ENCODE measurements at regions not wholly inside any gene's neighbourhood (a gene's known extent, or its start where the extent isn't known, plus 50 kb on each side); places are given as distances from the start of the nearest gene placed in this dataset.

DNA sequence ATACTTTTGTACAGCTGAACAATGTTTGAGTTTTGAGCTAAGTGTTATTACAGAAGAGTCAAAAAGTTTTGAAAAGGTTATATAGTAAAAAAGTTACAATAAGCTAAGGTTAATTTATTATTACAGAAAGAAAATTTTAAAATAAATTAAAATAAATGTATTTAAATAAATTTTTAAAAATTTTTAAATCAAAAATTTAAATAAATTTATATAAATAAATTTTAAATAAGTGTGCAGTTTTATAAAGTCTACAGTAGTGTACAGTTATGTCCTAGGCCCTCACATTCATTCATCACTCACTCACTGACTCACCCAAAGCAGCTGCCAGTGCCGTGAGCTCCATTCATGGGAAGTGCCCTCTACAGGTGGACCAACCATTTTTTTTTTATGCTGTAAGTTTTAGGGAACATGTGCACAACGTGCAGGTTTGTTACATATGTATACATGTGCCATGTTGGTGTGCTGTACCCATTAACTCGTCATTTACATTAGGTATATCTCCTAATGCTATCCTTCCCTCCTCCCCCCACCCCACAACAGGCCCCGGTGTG is 462.9 kb upstream of the ZMIZ1 start:
- no peak for TF ChIP-seq CTCF (IDR thresholded peaks at IDR 0.05)
- no peak for TF ChIP-seq EP300 (IDR thresholded peaks at IDR 0.05)
- no peak for TF ChIP-seq POLR2A (IDR thresholded peaks at IDR 0.05)

Measured in tibial nerve (tissue), 4 donors.